Right cardiac atrium (tissue), 5 donors: ENCODE measurements at regions not wholly inside any gene's neighbourhood (a gene's known extent, or its start where the extent isn't known, plus 50 kb on each side); places are given as distances from the start of the nearest gene placed in this dataset.
"Not testable (repeated sequence)": the region's sequence is repeated elsewhere in the genome, so short reads cannot be mapped to it uniquely, and the experiment has no call there.

Source experiments
- ATAC-seq, 2 donors: fragments of 200-7000 bp; cut with Tn5 transposase; one replicate each; pipeline versions ENCODE4 v1.8.0 to v1.9.1; 2020; ENCODE audit warnings: moderate library complexity in 2 of 2, mild to moderate bottlenecking in 1 of 2
- DNase-seq, 3 donors: peaks; one replicate each; pipeline ENCODE4 v3.0.0-alpha.2; 2020
- H3K27ac ChIP-seq: one replicate; pipeline ENCODE4 v1.5.1; 2013; ENCODE audit warnings: mild to moderate bottlenecking, low read length, control low read depth, moderate library complexity
- H3K27me3 ChIP-seq: one replicate; pipeline ENCODE4 v1.6.1; 2013; ENCODE audit not compliant: control insufficient read depth, insufficient read depth
- H3K4me1 ChIP-seq: one replicate; pipeline ENCODE4 v1.6.1; 2013; ENCODE audit warnings: low read length; ENCODE audit not compliant: control insufficient read depth, insufficient read depth
- H3K4me3 ChIP-seq: one replicate; pipeline ENCODE4 v1.5.1; 2013; ENCODE audit warnings: low read length, control low read depth
- H3K9me3 ChIP-seq: one replicate; pipeline ENCODE4 v1.6.1; 2013; ENCODE audit warnings: low read length; ENCODE audit not compliant: control insufficient read depth
- WGBS: extraction: QIAGEN DNeasy Blood & Tissue Kit; methylation state at CpG from one replicate; pipeline ENCODE4 v1.1.7; 2013; 5-methylcytosine and 5-hydroxymethylcytosine counted together
- intact Hi-C, 4 donors: fragments of 100-400 bp; cut with DNase I; formaldehyde crosslinking; loops; one replicate each; pipeline versions ENCODE4 v1.11.0 to v1.14.0; 2022 to 2023
- donor health status: healthy with polysubstance abuse.
- donor health status: DM: no; HTN: yes; CAD: no.
- donor health status: DM: no; HTN: no; CAD: no.
- donor health status: DM: no; HTN: yes; CAD: no; lungs with severe emphysema.
- donor health status: DM: yes; HTN: yes; CAD: no.

DNA sequence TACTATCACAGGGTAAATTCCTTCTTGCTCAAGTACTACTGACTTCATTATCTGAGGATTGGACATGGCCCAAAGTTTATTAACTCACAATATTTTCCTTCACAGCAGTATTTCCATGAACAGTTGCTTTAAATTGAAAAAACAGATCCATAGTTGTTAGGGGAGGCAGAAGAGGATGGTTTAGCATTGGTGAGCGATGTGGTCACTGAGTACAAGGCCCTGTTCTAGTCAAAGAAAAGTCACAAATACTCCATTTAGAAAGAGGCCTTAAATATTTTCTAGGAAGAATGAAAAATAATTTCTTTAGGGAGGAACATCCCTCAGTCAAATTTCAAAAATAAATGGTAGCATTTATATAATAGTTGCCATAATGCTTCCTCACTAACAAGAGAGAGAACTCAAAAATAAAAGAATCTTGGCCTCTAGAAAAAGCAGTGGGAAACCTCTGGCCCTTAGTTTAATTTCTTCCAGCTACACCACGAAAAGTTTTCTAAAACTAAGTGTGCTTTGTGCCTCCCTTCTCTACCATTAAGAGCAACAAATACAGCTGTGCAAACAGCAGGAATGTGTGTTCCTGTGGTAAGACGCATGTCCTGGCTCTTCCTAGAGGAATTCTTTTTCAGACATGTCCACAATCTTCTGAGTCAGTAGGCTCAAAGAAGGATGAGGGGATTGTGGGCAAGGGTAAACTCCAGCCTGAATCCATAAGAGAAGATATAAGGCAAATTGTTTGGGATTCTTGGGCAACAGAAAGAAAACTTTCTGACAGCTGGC, 105.7 kb downstream of the HOXA1 start:
- no peaks in the 10 kb centered on the region for H3K9me3 ChIP-seq
- ATAC-seq (no peak), DNase-seq (no peak)
- intact Hi-C loops = no loop called here
- H3K27ac ChIP-seq = no peak overlapping the region
- H3K27me3 ChIP-seq = no peaks in the 10 kb centered on the region
- H3K4me1 ChIP-seq = no peaks in the 10 kb centered on the region
- WGBS = 70% methylated on average over 3 of the region's 3 CpGs
- no peak overlapping the region for H3K4me3 ChIP-seq

- ATAC-seq (no peak), DNase-seq (no peak)
- WGBS = 68% methylated on average over 9 of the region's 9 CpGs
- Histone ChIP-seq H3K4me1 (no peaks in the 10 kb centered on the region), H3K27me3 (no peaks in the 10 kb centered on the region), H3K27ac (no peak overlapping the region), H3K9me3 (no peaks in the 10 kb centered on the region), H3K4me3 (no peak overlapping the region)
- intact Hi-C loops = no loop called here
Observed at GRCh38 chr7:26988836-26989374, 106.9 kb downstream of the HOXA1 start.

GRCh38 chr7:26987338-26987737, 108.5 kb downstream of the HOXA1 start:
- no peak for DNase-seq
- WGBS = 74% methylated on average over 3 of the region's 3 CpGs
- H3K27ac ChIP-seq = no peak overlapping the region
- no peaks in the 10 kb centered on the region for H3K27me3 ChIP-seq
- H3K4me1 ChIP-seq = no peaks in the 10 kb centered on the region
- no peak overlapping the region for H3K4me3 ChIP-seq
- no peaks in the 10 kb centered on the region for H3K9me3 ChIP-seq
- no peak for ATAC-seq
- intact Hi-C loops = no loop called here

DNA sequence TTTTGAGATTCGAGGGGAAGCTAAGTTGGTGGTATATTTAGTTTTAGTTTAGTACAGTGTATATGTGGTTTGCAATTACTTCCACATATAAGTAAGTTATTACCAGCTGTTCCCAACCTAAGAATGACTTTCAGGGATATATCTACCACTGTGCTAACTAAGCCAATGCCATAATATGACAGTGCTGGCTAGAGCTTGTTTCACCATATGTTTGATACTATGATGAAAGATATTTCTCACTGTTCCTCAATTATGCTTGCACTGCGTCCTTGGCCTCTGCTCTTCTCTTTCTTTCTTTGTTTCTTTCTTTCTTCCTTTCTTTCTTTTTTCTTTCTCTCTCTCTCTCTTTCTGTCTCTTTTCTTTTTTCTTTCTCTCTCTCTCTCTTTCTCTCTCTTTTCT, 113.8 kb upstream of the SKAP2 start:
- intact Hi-C loops = no loop called here
- no peak overlapping the region for H3K27ac ChIP-seq
- 78% methylated on average over 2 of the region's 2 CpGs for WGBS
- no peak overlapping the region for H3K4me3 ChIP-seq
- no peaks in the 10 kb centered on the region for H3K4me1 ChIP-seq
- H3K9me3 ChIP-seq = no peaks in the 10 kb centered on the region
- DNase-seq (no peak), ATAC-seq (no peak)
- H3K27me3 ChIP-seq = no peaks in the 10 kb centered on the region

DNA sequence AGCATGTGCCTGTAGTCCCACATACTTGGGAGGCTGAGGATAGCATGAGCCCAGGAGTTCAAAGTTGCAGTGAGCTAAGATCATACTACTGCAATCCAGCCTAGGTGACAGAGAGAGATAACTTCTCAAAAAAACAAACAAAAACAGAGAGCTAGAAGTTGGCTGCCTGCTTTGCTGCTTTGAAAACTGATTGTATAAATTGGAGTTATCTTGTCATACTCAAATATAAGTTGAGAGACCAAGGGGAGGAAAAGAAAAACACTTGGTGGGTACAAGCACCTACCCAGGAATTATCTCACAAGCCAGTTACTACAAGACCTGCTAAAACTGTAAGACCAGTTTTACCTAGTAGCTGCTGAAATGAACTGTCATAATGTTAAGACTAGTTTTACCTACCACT, 112.5 kb upstream of the SKAP2 start:
- DNase-seq (no peak), ATAC-seq (no peak)
- H3K27me3 ChIP-seq = no peaks in the 10 kb centered on the region
- H3K4me3 ChIP-seq = no peak overlapping the region
- intact Hi-C loops = no loop called here
- no peaks in the 10 kb centered on the region for H3K9me3 ChIP-seq
- no peak overlapping the region for H3K27ac ChIP-seq
- no peaks in the 10 kb centered on the region for H3K4me1 ChIP-seq

DNA sequence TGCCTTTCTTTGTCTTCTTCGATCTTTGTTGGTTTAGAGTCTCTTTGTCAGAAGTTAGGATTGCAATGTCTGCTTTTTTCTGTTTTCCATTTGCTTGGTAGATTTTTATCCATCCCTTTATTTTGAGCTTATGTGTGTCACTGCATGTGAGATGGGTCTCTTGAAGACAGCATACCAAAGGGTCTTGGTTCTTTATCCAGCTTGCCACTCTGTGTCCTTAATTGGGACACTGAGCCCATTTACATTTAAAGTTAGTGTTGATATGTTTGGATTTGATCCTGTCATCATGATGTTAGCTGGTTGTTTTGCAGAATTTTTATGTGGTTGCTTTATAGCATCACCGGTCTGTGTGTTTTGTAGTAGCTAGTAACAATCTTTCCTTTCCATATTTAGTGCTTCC, 107.5 kb upstream of the SKAP2 start:
- WGBS = 93% methylated on average over 2 of the region's 2 CpGs
- intact Hi-C loops = not testable (repeated sequence)

GRCh38 chr7:26965724-26966123, 101.3 kb upstream of the SKAP2 start:
- 85% methylated on average over 3 of the region's 3 CpGs for WGBS
- DNase-seq = no peak
- H3K4me1 ChIP-seq = no peaks in the 10 kb centered on the region
- no peak for ATAC-seq
- no peaks in the 10 kb centered on the region for H3K27me3 ChIP-seq
- intact Hi-C loops = no loop called here
- H3K4me3 ChIP-seq = no peak overlapping the region
- H3K9me3 ChIP-seq = no peaks in the 10 kb centered on the region
- H3K27ac ChIP-seq = no peak overlapping the region

More for the DNA sequence above, 107.5 kb upstream of the SKAP2 start:
- not testable (repeated sequence) for H3K9me3 ChIP-seq, DNase-seq, H3K4me3 ChIP-seq, H3K4me1 ChIP-seq, H3K27ac ChIP-seq, ATAC-seq, H3K27me3 ChIP-seq

DNA sequence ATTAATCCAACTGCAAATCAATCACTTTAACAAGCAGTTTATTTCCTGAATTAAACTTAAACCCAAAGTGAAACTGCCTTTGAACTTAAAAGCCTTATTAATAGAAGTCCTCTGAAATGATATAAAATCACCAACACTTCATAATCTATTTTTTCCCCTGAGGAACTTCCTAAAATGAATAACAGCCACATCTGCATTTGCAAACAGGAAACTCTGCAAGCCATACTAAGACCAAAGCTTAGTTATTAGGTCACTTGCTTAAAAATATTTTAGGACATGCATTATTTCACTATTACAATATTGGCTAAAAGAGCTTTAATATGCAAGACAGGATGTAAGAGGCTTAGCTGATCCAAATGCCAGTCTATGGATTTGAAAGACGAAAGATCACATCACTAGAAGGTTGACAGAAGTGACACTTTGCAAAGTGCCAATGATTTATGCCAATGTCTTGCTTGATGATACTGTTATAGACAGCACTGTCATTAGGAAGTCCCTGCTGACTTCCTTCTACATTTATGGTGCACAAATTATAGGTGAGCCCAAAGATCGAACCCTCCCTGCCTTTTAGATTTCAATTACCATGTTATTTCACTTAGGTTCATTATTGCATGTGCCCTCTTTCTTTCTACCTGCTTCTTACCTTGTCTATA, 99.9 kb upstream of the SKAP2 start:
- DNase-seq (no peak), ATAC-seq (no peak)
- Histone ChIP-seq H3K9me3 (no peaks in the 10 kb centered on the region), H3K4me3 (no peak overlapping the region), H3K27ac (no peak overlapping the region), H3K4me1 (no peaks in the 10 kb centered on the region), H3K27me3 (no peaks in the 10 kb centered on the region)
- intact Hi-C loops = no loop called here
- WGBS = 58% methylated on average over 2 of the region's 2 CpGs

DNA sequence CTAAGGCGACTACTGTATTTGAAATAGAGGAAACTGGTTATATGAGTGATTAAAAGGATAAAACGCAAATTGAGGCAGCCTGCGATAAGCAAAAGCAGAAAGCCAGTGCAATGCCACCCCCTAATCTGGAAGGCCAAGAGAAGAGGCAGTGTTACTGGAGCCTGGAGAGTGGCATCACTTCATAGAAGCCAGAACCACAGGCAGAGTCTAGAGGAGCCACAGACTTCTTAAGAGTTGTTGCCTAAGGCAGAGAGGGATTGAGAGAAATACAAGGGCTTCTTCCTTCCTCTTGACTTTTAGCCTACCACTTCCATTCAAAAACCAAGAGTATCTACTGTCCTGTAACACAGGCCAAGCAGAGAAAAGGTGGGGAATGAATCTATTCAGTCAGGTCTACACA, 94.9 kb upstream of the SKAP2 start:
- DNase-seq (no peak), ATAC-seq (no peak)
- no peaks in the 10 kb centered on the region for H3K4me1 ChIP-seq
- no peak overlapping the region for H3K27ac ChIP-seq
- no peaks in the 10 kb centered on the region for H3K9me3 ChIP-seq
- 93% methylated on average over 3 of the region's 3 CpGs for WGBS
- no peak overlapping the region for H3K4me3 ChIP-seq
- intact Hi-C loops = no loop called here
- H3K27me3 ChIP-seq = no peaks in the 10 kb centered on the region

- H3K27ac ChIP-seq = no peak overlapping the region
- H3K9me3 ChIP-seq = no peaks in the 10 kb centered on the region
- DNase-seq (no peak), ATAC-seq (no peak)
- H3K27me3 ChIP-seq = no peaks in the 10 kb centered on the region
- H3K4me3 ChIP-seq = no peak overlapping the region
- WGBS = 78% methylated on average over 5 of the region's 5 CpGs
- intact Hi-C loops = no loop called here
- no peaks in the 10 kb centered on the region for H3K4me1 ChIP-seq
Observed at GRCh38 chr7:26958834-26959233, 94.4 kb upstream of the SKAP2 start.

DNA sequence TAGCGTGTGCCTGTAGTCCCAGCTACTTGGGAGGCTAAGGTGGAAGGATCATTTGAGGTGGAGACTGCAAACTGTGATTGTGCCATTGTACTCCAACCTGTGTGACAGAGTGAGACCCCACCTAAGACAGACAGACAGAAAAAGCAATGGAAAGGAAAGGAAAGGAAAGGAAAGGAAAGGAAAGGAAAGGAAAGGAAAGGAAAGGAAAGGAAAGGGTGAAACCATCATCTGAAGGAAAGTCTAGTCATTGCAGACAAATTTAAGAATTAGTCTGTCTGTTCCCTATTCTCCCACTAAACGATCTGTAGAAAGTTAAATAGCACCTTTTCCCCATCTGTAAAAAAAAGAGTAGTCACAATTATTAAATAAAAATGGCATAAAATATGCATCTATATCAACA, 91.1 kb upstream of the SKAP2 start:
- 79% methylated on average over 2 of the region's 2 CpGs for WGBS
- H3K27ac ChIP-seq = no peak overlapping the region

More for the DNA sequence above, 91.1 kb upstream of the SKAP2 start:
- no peaks in the 10 kb centered on the region for H3K27me3 ChIP-seq
- intact Hi-C loops = no loop called here
- DNase-seq = no peak
- H3K4me1 ChIP-seq = no peaks in the 10 kb centered on the region
- ATAC-seq = no peak
- no peaks in the 10 kb centered on the region for H3K9me3 ChIP-seq
- H3K4me3 ChIP-seq = no peak overlapping the region
